ENCODE measurements at regions not wholly inside any gene's neighbourhood (a gene's known extent, or its start where the extent isn't known, plus 50 kb on each side); places are given as distances from the start of the nearest gene placed in this dataset.

DNA sequence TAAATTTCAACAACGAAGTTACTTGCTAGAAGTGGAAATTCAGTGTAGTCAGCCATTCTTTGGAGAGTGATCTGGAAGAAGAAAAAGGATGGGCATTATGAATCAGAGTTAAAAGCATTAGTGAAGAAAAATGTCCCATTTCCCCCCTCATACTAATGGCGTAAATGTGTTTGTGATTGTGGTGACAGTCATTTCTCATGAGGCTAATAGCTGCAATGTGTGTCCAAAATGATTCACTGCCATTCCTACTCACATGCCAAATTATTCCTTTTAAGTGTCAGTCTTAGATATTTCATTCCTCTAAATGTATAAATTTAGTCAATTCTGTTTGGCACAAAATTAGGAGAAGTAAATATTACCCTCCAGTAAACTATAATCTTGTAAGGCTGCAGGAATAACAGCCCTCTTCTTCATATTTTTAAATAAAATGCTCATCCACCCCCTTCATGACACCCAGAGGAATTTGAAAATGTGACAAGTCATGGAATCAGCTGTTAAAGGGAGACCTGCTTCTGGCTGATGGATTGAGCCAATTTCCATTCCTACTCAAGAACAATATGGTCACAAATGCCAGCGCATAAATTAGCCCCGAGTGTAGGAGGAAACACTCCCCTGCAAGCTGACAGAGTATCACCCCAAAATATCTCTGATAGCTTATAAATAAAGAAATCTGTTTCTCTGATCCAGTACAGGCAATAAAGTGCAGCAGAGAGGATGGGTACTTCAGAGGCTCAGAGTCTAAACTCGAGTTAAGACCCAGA is 912.3 kb upstream of the SEL1L start:
- DNase-seq (ENCODE audit: low spot score in 2 of 2) = no peak
- TF ChIP-seq, protein P1, sequence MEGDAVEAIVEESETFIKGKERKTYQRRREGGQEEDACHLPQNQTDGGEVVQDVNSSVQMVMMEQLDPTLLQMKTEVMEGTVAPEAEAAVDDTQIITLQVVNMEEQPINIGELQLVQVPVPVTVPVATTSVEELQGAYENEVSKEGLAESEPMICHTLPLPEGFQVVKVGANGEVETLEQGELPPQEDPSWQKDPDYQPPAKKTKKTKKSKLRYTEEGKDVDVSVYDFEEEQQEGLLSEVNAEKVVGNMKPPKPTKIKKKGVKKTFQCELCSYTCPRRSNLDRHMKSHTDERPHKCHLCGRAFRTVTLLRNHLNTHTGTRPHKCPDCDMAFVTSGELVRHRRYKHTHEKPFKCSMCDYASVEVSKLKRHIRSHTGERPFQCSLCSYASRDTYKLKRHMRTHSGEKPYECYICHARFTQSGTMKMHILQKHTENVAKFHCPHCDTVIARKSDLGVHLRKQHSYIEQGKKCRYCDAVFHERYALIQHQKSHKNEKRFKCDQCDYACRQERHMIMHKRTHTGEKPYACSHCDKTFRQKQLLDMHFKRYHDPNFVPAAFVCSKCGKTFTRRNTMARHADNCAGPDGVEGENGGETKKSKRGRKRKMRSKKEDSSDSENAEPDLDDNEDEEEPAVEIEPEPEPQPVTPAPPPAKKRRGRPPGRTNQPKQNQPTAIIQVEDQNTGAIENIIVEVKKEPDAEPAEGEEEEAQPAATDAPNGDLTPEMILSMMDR (IDR thresholded peaks at IDR 0.05) = no peak
- no peak for TF ChIP-seq POLR2AphosphoS5 (IDR thresholded peaks at IDR 0.05)
- TF ChIP-seq POLR2A (IDR thresholded peaks at IDR 0.05) = no peak
- no peak for TF ChIP-seq EP300 (IDR thresholded peaks at IDR 0.05)
- no peaks in the 10 kb centered on the region for H3K9me3 ChIP-seq
- 54% methylated on average over 5 of the region's 5 CpGs for WGBS
- H3K27me3 ChIP-seq = no peaks in the 10 kb centered on the region
- H3K36me3 ChIP-seq = no peaks in the 10 kb centered on the region
- H3K27ac ChIP-seq = no peak overlapping the region
- H3K4me3 ChIP-seq = no peak overlapping the region
- H3K4me1 ChIP-seq = no peaks in the 10 kb centered on the region

DNA sequence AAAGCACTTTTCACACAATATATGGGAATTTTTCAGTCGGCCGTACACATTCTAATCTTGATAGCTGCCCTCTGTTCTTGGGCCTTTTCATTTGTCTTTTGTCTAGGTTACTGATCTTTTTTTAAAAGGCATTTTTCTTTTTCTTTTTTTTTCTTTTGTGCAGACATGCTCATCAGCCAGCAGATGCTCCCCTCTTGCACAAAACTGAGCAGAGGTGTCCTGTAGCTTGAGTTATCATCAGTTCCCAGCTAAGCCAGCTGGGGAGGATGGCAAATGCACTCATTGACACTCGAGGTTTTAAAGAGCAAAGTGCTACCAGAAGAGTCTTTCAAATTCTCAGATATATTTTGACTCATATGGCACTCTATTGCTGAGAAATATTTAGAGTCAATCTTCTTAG is 913.9 kb upstream of the SEL1L start:
- Histone ChIP-seq H3K4me1 (no peaks in the 10 kb centered on the region), H3K9me3 (no peaks in the 10 kb centered on the region), H3K4me3 (no peak overlapping the region), H3K27ac (no peak overlapping the region), H3K27me3 (no peaks in the 10 kb centered on the region), H3K36me3 (no peaks in the 10 kb centered on the region)
- 57% methylated on average over 3 of the region's 3 CpGs for WGBS
- TF ChIP-seq, protein P1 (IDR thresholded peaks at IDR 0.05) = no peak
- TF ChIP-seq POLR2A (IDR thresholded peaks at IDR 0.05) (no peak), EP300 (IDR thresholded peaks at IDR 0.05) (no peak), POLR2AphosphoS5 (IDR thresholded peaks at IDR 0.05) (no peak)
- no peak for DNase-seq (ENCODE audit: low spot score in 2 of 2)

DNA sequence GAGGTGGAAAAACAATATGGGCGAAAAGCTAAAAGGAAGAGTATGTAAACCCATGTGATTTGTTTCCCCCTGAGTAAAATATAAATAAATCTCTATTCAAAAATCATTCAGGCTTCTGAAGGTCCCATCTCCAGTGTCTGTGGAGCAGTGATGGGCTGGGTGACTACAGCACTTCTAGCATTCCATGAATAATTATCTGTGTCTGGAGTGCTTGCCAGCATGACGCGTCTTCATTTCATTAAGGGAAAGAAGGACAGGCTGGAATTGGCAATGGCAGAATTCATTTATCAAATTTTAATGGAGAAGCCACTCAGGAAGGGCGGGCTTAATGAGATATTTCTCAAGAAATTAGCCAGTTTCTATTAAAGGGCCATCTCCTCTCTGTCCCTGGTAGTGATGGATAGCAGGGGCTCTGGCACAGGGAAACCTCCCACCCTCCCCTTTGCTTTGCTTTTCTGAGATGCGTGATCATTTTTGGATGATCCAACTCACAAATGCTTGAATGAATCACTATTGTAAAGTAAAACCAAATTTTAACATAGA is 916.3 kb upstream of the SEL1L start:
- WGBS = 44% methylated on average over 5 of the region's 5 CpGs
- Histone ChIP-seq H3K4me1 (no peaks in the 10 kb centered on the region), H3K9me3 (no peaks in the 10 kb centered on the region), H3K4me3 (no peak overlapping the region), H3K27ac (no peak overlapping the region), H3K27me3 (no peaks in the 10 kb centered on the region), H3K36me3 (no peaks in the 10 kb centered on the region)
- TF ChIP-seq, protein P1 (IDR thresholded peaks at IDR 0.05) = no peak
- TF ChIP-seq POLR2AphosphoS5 (IDR thresholded peaks at IDR 0.05) (no peak), POLR2A (IDR thresholded peaks at IDR 0.05) (no peak), EP300 (IDR thresholded peaks at IDR 0.05) (no peak)
- no peak for DNase-seq (ENCODE audit: low spot score in 2 of 2)

DNA sequence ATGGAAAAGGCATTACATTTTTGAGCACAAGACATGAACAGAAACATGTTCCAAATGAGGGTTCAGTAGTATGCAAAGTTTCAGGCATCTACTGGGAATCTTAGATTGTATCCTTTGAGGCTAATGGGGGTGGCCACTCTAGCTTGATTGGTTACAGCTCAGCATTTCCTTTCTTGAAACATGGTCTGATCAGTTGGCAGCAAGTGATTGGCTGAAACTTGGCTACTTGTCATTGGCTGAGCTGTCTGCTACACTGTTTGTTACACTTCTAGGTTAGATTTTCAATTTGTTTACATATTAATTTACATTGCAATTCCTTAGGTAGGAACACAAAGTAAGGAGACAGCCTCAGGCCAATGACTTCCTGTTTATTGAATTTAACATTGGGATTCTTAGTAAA is 918.0 kb upstream of the SEL1L start:
- H3K27me3 ChIP-seq = no peaks in the 10 kb centered on the region
- no peaks in the 10 kb centered on the region for H3K9me3 ChIP-seq
- no peaks in the 10 kb centered on the region for H3K36me3 ChIP-seq
- H3K27ac ChIP-seq = no peak overlapping the region
- TF ChIP-seq POLR2AphosphoS5 (IDR thresholded peaks at IDR 0.05) (no peak), POLR2A (IDR thresholded peaks at IDR 0.05) (no peak), EP300 (IDR thresholded peaks at IDR 0.05) (no peak)
- TF ChIP-seq, protein P1 (IDR thresholded peaks at IDR 0.05) = no peak
- no peak for DNase-seq (ENCODE audit: low spot score in 2 of 2)
- no peaks in the 10 kb centered on the region for H3K4me1 ChIP-seq
- H3K4me3 ChIP-seq = no peak overlapping the region

DNA sequence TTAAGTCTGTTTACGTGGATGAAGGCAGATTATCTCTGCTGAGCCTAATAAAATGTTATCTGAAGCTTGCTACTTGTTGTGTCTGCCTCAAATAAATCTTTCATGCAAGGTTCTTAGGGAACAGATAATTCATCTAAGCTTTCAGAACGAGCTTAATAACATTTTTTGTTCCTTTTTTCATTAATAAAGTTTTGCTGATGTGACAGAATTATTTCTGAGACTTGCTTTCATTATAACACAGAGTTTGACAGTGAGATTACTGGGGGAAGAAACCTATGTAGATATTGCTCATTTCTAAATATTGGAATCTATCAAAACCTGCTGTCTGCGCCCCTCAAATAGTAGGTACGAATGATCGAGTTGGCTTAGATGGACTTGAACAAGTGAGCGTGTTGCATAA is 948.7 kb upstream of the SEL1L start:
- Histone ChIP-seq H3K9me3 (no peaks in the 10 kb centered on the region), H3K4me3 (no peak overlapping the region), H3K4me1 (no peaks in the 10 kb centered on the region), H3K27me3 (no peaks in the 10 kb centered on the region), H3K36me3 (no peaks in the 10 kb centered on the region), H3K27ac (no peak overlapping the region)
- TF ChIP-seq, protein P1 (IDR thresholded peaks at IDR 0.05) = no peak
- TF ChIP-seq EP300 (IDR thresholded peaks at IDR 0.05) = no peak
- TF ChIP-seq POLR2A (IDR thresholded peaks at IDR 0.05) = no peak
- no peak for TF ChIP-seq POLR2AphosphoS5 (IDR thresholded peaks at IDR 0.05)
- DNase-seq (ENCODE audit: low spot score in 2 of 2) = no peak
- 82% methylated on average over 6 of the region's 6 CpGs for WGBS
